ENCODE measurements at regions not wholly inside any gene's neighbourhood (a gene's known extent, or its start where the extent isn't known, plus 50 kb on each side); places are given as distances from the start of the nearest gene placed in this dataset.

DNA sequence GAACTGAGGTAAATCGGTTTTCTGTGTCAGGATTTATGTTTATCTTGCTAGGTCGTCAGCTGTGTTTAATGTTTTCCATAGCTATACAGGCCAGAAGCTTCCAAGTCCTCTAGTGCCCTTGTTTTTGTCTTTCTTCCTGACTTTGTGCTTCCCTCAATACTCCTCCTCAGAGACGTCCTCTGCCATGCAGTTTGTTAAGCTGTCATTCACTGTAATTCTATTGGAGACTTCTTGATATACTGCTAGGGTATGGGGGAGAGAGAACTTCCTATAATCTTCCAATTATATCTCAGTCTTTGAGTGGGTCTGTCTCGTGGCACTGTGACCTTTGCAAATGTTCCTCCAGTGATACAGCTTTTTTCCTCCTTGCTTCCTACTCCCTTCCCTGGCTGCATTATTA lies 327.3 kb upstream of the ANO5 start:
- H3K4me3 ChIP-seq (ENCODE audit: low read depth, low read length), result no peak overlapping the region
- TF ChIP-seq, protein P1, sequence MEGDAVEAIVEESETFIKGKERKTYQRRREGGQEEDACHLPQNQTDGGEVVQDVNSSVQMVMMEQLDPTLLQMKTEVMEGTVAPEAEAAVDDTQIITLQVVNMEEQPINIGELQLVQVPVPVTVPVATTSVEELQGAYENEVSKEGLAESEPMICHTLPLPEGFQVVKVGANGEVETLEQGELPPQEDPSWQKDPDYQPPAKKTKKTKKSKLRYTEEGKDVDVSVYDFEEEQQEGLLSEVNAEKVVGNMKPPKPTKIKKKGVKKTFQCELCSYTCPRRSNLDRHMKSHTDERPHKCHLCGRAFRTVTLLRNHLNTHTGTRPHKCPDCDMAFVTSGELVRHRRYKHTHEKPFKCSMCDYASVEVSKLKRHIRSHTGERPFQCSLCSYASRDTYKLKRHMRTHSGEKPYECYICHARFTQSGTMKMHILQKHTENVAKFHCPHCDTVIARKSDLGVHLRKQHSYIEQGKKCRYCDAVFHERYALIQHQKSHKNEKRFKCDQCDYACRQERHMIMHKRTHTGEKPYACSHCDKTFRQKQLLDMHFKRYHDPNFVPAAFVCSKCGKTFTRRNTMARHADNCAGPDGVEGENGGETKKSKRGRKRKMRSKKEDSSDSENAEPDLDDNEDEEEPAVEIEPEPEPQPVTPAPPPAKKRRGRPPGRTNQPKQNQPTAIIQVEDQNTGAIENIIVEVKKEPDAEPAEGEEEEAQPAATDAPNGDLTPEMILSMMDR (IDR thresholded peaks at IDR 0.05; ENCODE audit: borderline replicate concordance, insufficient read depth, low read depth, low read length), result no peak

DNA sequence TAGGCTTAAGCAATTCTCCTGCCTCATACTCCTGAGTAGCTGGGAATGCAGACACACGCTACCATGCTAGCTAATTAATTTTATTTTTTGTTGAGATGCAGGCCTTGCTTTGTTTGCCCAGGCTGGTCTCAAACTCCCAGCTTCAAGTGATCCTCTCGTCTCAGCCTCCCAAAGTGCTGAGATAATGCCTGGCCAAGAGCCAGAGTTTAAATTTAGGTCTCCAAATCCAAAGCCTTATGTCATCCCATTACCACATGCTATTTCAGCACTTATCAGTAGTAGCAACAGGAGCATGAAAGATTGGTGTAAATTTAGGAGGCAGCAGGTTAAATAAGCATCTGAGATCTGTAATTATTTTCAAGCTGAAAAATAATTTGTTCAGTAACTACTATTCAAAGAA lies 326.1 kb upstream of the ANO5 start:
- no peak overlapping the region for H3K4me3 ChIP-seq (ENCODE audit: low read depth, low read length)
- TF ChIP-seq, protein P1 (IDR thresholded peaks at IDR 0.05; ENCODE audit: borderline replicate concordance, insufficient read depth, low read depth, low read length), result no peak

DNA sequence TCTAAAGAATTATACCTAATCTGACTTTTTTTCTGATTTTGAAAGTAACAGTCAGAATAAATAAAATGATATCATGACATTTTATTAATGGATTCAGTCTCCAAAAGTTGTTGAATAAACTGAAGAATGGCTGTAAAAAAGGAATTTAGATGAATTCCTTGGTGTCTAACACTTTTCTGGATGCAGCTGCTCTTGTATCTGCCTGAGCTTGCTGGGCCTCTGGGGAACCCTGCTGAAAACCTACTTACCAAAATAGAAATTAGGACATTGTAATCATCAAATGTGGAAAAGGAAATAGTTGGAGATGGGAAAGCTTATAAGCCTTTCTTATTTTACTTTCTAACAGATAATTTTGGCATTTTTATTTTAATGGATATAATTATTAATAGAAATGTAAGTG lies 315.7 kb upstream of the ANO5 start:
- TF ChIP-seq, protein P1 (IDR thresholded peaks at IDR 0.05; ENCODE audit: borderline replicate concordance, insufficient read depth, low read depth, low read length), result no peak
- H3K4me3 ChIP-seq (ENCODE audit: low read depth, low read length), result no peak overlapping the region

DNA sequence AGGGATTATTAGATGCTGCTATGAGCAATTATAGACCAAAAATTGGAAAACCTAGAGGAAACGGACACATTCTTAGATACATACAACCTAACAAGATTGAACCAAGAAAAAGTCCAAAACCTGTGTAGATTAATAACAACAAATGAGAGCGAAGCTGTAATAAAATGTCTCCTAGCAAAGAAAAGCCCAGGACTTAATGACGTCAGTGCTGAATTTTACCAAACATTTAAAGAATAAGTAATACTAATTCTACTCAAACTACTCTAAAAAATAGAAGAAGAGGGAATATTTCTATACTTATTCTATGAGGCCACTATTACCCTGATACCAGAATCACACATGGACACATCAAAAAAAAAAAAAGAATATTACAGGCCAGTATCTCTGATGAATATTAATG lies 309.5 kb upstream of the ANO5 start:
- no peak overlapping the region for H3K4me3 ChIP-seq (ENCODE audit: low read depth, low read length)
- TF ChIP-seq, protein P1 (IDR thresholded peaks at IDR 0.05; ENCODE audit: borderline replicate concordance, insufficient read depth, low read depth, low read length), result no peak

DNA sequence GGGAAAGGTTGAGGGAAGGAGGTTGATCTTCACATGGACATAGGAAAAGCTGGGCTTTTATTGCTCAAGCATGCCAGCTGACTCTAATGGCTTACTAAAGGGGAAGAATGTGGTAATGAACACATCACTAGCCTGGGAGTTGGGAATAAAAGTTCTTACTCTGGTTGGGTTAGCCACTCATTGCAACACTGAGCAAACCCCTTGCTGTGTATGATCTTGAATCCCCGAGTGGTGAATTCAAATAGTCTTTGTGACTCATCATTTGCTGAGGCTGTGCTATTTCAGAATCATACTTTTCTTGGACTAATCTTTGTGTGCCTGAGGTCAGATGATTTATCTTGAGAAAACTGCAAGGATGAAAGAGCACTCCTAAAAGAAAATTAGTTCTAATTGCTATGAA lies 304.1 kb upstream of the ANO5 start:
- H3K4me3 ChIP-seq (ENCODE audit: low read depth, low read length), result no peak overlapping the region
- TF ChIP-seq, protein P1 (IDR thresholded peaks at IDR 0.05; ENCODE audit: borderline replicate concordance, insufficient read depth, low read depth, low read length), result no peak

DNA sequence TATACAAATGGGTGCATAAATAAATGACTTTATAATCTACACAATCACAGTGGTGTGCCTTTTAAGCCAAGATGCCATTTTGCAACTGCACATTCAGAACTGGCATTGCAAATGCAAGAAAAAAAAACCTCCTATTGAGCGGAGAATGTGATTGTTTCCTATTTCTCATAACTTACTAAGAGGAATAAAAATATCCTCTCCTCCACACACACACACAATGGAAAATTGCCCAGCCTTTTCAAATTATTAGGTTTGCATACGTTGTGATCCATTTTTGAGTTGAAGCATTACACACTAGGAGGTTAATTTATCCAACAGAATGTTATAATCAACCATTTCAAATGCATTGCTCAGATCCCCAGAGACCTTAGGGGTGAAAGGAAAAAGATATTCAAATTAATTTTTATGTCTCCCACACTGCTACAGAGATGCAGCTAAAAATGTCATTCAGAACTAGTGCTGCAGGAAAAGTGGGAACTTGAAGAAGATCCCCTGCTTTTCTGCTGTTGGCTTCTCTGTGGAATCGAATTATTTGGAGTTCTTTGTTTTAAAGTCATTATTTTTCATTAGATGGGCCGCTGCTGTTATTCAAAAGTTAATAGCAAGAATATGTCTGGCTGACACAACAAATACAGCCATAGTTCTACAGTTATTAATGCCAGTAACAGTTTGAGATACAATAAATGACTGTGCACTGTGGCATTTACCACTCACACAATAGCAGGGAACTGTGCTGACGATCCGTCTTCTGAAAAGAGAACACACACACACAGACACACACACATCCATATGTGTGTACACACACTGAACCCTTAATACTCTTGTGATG lies 299.9 kb upstream of the ANO5 start:
- no peak overlapping the region for H3K4me3 ChIP-seq (ENCODE audit: low read depth, low read length)
- TF ChIP-seq, protein P1 (IDR thresholded peaks at IDR 0.05; ENCODE audit: borderline replicate concordance, insufficient read depth, low read depth, low read length), result no peak

DNA sequence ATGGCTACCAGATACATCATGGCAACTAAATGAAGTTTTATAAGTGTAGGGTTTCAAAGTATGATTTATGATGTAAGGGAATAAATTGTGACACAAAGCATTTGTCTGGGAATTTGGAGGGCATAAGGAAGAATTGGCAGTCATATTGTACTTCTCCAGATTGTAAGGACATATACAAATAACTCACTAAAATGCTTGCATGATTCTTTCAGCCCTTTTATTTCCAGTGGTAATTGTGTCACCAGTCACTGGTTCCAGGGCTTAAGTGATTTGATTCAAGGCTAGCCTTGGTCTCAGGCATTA lies 299.4 kb upstream of the ANO5 start:
- no peak overlapping the region for H3K4me3 ChIP-seq (ENCODE audit: low read depth, low read length)
- TF ChIP-seq, protein P1 (IDR thresholded peaks at IDR 0.05; ENCODE audit: borderline replicate concordance, insufficient read depth, low read depth, low read length), result no peak

All from GM12875 (cell line).